ENCODE measurements at regions not wholly inside any gene's neighbourhood (a gene's known extent, or its start where the extent isn't known, plus 50 kb on each side); places are given as distances from the start of the nearest gene placed in this dataset.
"Not testable (repeated sequence)": the region's sequence is repeated elsewhere in the genome, so short reads cannot be mapped to it uniquely, and the experiment has no call there.

GRCh38 chrY:19559161-19559560, 185.4 kb downstream of the KDM5D start:
- H3K27ac ChIP-seq (ENCODE audit: low read depth, low read length): no peak overlapping the region
- WGBS, 3 donors: 85 to 92% methylated on average over 4 of the region's 4 CpGs; no CpG with 5 or more reads in 1 of the 3 donors

- H3K27ac ChIP-seq (ENCODE audit: low read depth, low read length): no peak overlapping the region
- 48 to 58% methylated on average over 18 of the region's 18 CpGs; no CpG with 5 or more reads in 1 of the 3 donors for WGBS, 3 donors
Measured at GRCh38 chrY:19549671-19550466, 194.7 kb downstream of the KDM5D start.

GRCh38 chrY:19541475-19542306, 202.8 kb downstream of the KDM5D start:
- 44 to 50% methylated on average over 31 of the region's 31 CpGs; no CpG with 5 or more reads in 1 of the 3 donors for WGBS, 3 donors
- H3K27ac ChIP-seq (ENCODE audit: low read depth, low read length): no peak overlapping the region

GRCh38 chrY:19535697-19536096, 208.8 kb downstream of the KDM5D start:
- 86 to 95% methylated on average over 11 to 14 of the region's 14 CpGs; no CpG with 5 or more reads in 1 of the 3 donors for WGBS, 3 donors
- H3K27ac ChIP-seq (ENCODE audit: low read depth, low read length): not testable (repeated sequence)

- no peak overlapping the region for H3K27ac ChIP-seq (ENCODE audit: low read depth, low read length)
Measured at GRCh38 chrY:19521976-19522375, 222.6 kb downstream of the KDM5D start.

GRCh38 chrY:19503092-19503449, 241.5 kb downstream of the KDM5D start:
- 22 to 36% methylated on average over 15 of the region's 15 CpGs; no CpG with 5 or more reads in 1 of the 3 donors for WGBS, 3 donors
- H3K27ac ChIP-seq (ENCODE audit: low read depth, low read length): no peak overlapping the region

- 23 to 28% methylated on average over 37 to 40 of the region's 40 CpGs; no CpG with 5 or more reads in 1 of the 3 donors for WGBS, 3 donors
Measured at GRCh38 chrY:19502169-19503091, 242.1 kb downstream of the KDM5D start.

GRCh38 chrY:19498556-19498955, 246.0 kb downstream of the KDM5D start:
- H3K27ac ChIP-seq (ENCODE audit: low read depth, low read length): no peak overlapping the region
- WGBS, 3 donors: 42 to 47% methylated on average over 5 of the region's 5 CpGs; no CpG with 5 or more reads in 1 of the 3 donors

More at GRCh38 chrY:19502169-19503091, 242.1 kb downstream of the KDM5D start:
- no peak overlapping the region for H3K27ac ChIP-seq (ENCODE audit: low read depth, low read length)

- WGBS, 3 donors: 46 to 77% methylated on average over 3 of the region's 3 CpGs; no CpG with 5 or more reads in 1 of the 3 donors
- H3K27ac ChIP-seq (ENCODE audit: low read depth, low read length): no peak overlapping the region
Measured at GRCh38 chrY:19487494-19487893, 257.0 kb downstream of the KDM5D start.

GRCh38 chrY:19484997-19485396, 259.5 kb downstream of the KDM5D start:
- H3K27ac ChIP-seq (ENCODE audit: low read depth, low read length): no peak overlapping the region
- 72 to 85% methylated on average over 2 of the region's 2 CpGs; no CpG with 5 or more reads in 1 of the 3 donors for WGBS, 3 donors

GRCh38 chrY:19479141-19479540, 265.4 kb downstream of the KDM5D start:
- no peak overlapping the region for H3K27ac ChIP-seq (ENCODE audit: low read depth, low read length)

- 47 to 68% methylated on average over 1 of the region's 1 CpG; no CpG with 5 or more reads in 1 of the 3 donors for WGBS, 3 donors
- H3K27ac ChIP-seq (ENCODE audit: low read depth, low read length): no peak overlapping the region
Measured at GRCh38 chrY:19477959-19478358, 266.6 kb downstream of the KDM5D start.

- H3K27ac ChIP-seq (ENCODE audit: low read depth, low read length): no peak overlapping the region
Measured at GRCh38 chrY:19465809-19466208, 278.7 kb downstream of the KDM5D start.

- H3K27ac ChIP-seq (ENCODE audit: low read depth, low read length): no peak overlapping the region
Measured at GRCh38 chrY:19456855-19457448, 287.6 kb downstream of the KDM5D start.

- WGBS, 3 donors: 5% methylated on average over 4 of the region's 4 CpGs; no CpG with 5 or more reads in 1 of the 3 donors
- H3K27ac ChIP-seq (ENCODE audit: low read depth, low read length): no peak overlapping the region
Measured at GRCh38 chrY:19433059-19433458, 311.5 kb downstream of the KDM5D start.

GRCh38 chrY:19427736-19428518, 316.6 kb downstream of the KDM5D start:
- H3K27ac ChIP-seq (ENCODE audit: low read depth, low read length): no peak overlapping the region

GRCh38 chrY:19427191-19427590, 317.3 kb downstream of the KDM5D start:
- 49 to 61% methylated on average over 5 of the region's 5 CpGs; no CpG with 5 or more reads in 1 of the 3 donors for WGBS, 3 donors
- H3K27ac ChIP-seq (ENCODE audit: low read depth, low read length): not testable (repeated sequence)
